ENCODE measurements at regions not wholly inside any gene's neighbourhood (a gene's known extent, or its start where the extent isn't known, plus 50 kb on each side); places are given as distances from the start of the nearest gene placed in this dataset.
"Not testable (repeated sequence)": the region's sequence is repeated elsewhere in the genome, so short reads cannot be mapped to it uniquely, and the experiment has no call there.

DNA sequence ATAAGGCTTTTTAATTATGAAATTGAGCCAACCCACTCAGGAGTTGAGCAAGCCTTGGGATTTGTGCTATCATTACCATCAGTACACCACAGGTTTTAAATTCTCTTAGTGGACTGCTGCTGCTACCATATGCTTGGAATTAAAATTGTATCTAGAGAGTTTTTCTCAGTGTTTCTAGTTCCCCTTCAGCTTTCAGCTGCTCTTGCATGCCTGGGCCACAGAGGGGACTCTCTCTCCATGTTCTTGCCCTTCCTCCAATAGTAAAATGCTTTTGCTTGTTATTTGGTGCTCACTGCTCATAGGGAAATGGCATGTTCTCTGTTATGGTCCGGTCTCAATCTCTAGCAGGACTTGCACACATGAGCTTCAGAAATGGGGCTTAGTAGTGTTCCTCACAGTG, 101.9 kb downstream of the IGSF1 start:
- TF ChIP-seq, protein P1, sequence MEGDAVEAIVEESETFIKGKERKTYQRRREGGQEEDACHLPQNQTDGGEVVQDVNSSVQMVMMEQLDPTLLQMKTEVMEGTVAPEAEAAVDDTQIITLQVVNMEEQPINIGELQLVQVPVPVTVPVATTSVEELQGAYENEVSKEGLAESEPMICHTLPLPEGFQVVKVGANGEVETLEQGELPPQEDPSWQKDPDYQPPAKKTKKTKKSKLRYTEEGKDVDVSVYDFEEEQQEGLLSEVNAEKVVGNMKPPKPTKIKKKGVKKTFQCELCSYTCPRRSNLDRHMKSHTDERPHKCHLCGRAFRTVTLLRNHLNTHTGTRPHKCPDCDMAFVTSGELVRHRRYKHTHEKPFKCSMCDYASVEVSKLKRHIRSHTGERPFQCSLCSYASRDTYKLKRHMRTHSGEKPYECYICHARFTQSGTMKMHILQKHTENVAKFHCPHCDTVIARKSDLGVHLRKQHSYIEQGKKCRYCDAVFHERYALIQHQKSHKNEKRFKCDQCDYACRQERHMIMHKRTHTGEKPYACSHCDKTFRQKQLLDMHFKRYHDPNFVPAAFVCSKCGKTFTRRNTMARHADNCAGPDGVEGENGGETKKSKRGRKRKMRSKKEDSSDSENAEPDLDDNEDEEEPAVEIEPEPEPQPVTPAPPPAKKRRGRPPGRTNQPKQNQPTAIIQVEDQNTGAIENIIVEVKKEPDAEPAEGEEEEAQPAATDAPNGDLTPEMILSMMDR (conservative IDR thresholded peaks at IDR 0.05; ENCODE audit: low read depth, low read length), result no peak
- DNase-seq (ENCODE audit: low read depth), result no peak
- no peak overlapping the region for H3K4me3 ChIP-seq (ENCODE audit: low read depth, low read length)

DNA sequence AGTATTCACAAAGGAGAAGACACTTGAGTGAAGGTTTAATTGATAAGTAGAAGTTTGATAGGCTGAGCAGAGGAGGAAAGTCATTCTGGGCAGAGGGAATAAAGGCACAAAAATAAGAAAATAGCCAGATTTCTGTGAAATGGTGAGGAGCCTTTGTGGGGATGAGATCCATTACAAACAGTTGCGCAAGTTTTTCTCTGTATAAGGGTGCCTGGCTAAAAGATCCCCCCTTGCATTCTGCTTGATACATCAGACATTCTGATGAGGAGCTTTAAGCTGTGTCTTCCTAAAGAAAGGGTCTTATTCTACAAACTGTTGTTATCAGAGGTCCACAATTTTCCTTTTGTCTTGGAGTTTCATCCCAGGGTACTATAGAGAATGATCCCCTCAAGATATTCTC, 112.0 kb downstream of the ARHGAP36 start:
- TF ChIP-seq, protein P1 (conservative IDR thresholded peaks at IDR 0.05; ENCODE audit: low read depth, low read length), result no peak
- no peak for DNase-seq (ENCODE audit: low read depth)
- no peak overlapping the region for H3K4me3 ChIP-seq (ENCODE audit: low read depth, low read length)

DNA sequence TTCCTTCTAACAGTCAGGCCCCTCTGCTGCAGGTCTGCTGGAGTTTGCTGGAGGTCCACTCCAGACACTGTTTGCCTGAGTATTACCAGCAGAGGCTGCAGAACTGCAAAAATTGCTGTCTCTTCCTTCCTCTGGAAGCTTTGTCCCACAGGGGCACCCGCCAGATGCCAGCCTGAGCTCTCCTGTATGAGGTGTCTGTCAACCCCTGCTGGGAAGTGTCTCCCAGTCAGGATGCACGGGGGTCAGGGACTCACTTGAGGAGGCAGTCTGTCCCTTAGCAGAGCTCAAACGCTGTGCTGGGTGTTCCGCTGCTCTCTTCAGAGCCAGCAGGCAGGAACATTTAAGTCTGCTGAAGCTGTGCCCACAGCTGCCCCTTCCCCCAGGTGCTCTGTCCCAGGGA, 105.5 kb downstream of the ARHGAP36 start:
- not testable (repeated sequence) for DNase-seq (ENCODE audit: low read depth); H3K4me3 ChIP-seq (ENCODE audit: low read depth, low read length)

DNA sequence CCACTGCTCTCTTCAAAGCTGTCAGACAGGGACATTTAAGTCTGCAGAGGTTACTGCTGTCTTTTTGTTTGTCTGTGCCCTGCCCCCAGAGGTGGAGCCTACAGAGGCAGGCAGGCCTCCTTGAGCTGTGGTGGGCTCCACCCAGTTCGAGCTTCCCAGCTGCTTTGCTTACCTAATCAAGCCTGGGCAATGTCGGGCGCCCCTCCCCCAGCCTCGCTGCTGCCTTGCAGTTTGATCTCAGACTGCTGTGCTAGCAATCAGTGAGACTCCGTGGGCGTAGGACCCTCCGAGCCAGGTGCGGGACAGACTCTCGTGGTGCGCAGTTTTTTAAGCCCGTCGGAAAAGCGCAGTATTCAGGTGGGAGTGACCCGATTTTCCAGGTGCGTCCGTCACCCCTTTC, 99.5 kb downstream of the ARHGAP36 start:
- H3K4me3 ChIP-seq (ENCODE audit: low read depth, low read length); DNase-seq (ENCODE audit: low read depth): not testable (repeated sequence)

DNA sequence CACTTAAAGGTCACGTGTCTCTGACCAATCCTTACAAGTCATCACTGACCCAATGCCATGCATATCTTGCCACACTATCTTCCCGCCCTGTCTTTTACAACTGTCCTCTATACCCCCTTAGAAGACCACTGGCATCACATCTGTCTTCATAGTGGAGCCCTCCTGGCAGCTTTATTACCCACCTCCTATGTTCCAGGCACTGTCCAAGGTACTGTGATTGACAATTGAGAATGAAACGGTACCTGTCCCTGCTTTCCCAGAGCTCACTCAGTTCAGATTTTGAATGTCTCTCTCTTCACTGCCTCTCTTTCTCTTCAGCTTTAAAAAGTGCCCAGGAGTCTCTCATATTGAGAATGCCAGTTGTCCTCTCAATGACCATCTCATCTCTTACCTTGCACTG, 88.6 kb downstream of the ARHGAP36 start:
- TF ChIP-seq, protein P1 (conservative IDR thresholded peaks at IDR 0.05; ENCODE audit: low read depth, low read length), result no peak
- H3K4me3 ChIP-seq (ENCODE audit: low read depth, low read length), result no peak overlapping the region
- DNase-seq (ENCODE audit: low read depth), result no peak

Measured in epithelial cell of proximal tubule (primary cell).